ENCODE measurements at regions not wholly inside any gene's neighbourhood (a gene's known extent, or its start where the extent isn't known, plus 50 kb on each side); places are given as distances from the start of the nearest gene placed in this dataset.

DNA sequence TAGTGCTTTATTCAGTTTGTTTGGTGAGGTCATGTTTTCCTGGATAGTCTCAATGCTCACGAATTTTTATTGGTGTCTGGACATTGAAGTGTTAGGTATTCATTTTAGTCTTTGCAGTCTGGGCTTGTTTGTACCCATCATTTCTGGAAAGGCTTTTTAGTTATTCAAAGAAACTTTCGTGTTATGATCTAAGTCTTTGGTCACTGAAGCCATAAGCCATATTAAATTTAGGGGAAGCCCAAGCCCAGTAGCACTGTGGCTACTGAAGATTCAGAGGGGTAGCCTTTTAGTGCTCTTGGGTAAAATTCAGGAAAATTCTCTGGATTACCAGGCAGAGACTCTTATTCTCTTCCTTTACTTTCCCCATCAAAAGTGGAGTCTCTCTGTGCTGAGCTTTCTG lies 56.2 kb upstream of the PEX5L start:
- DNase-seq (ENCODE audit: low spot score in 2 of 2) (no peak), ATAC-seq (replicated peaks; ENCODE audit: extremely low read depth, poor library complexity, severe bottlenecking) (no peak)
- no peaks in the 10 kb centered on the region for H3K27me3 Mint-ChIP-seq
- H3K9me3 Mint-ChIP-seq, result peaks cover 9% of the 10 kb centered on the region
- no peaks in the 10 kb centered on the region for H3K4me1 Mint-ChIP-seq
- H3K27ac Mint-ChIP-seq (ENCODE audit: low read depth), result no peak overlapping the region
- H3K4me3 Mint-ChIP-seq, result no peak overlapping the region
- no peaks in the 10 kb centered on the region for H3K36me3 Mint-ChIP-seq (ENCODE audit: insufficient read depth)

DNA sequence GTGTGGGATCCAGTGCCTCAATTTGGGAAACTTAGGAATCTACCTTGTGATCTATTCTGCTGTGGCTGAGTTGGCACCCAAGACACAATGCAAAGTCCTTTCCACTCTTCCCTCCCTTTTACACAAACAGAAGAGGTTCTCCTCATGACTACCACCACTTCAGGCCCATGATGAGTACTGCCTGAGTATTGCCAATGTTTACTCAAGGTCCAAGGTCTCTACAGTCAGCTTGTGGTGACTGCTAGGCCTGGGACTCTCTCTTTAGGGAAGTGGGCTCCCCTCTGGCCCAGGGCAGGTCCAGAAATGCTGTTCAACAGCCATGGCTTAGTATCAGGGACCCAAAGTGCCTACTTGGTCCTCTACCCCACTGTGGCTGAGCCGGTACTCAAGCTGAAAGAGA lies 56.8 kb upstream of the PEX5L start:
- peaks cover 9% of the 10 kb centered on the region for H3K9me3 Mint-ChIP-seq
- no peak overlapping the region for H3K27ac Mint-ChIP-seq (ENCODE audit: low read depth)
- H3K36me3 Mint-ChIP-seq (ENCODE audit: insufficient read depth), result no peaks in the 10 kb centered on the region
- H3K4me1 Mint-ChIP-seq, result no peaks in the 10 kb centered on the region
- DNase-seq (ENCODE audit: low spot score in 2 of 2), result no peak
- no peak overlapping the region for H3K4me3 Mint-ChIP-seq
- no peak for ATAC-seq (replicated peaks; ENCODE audit: extremely low read depth, poor library complexity, severe bottlenecking)
- H3K27me3 Mint-ChIP-seq, result no peaks in the 10 kb centered on the region

DNA sequence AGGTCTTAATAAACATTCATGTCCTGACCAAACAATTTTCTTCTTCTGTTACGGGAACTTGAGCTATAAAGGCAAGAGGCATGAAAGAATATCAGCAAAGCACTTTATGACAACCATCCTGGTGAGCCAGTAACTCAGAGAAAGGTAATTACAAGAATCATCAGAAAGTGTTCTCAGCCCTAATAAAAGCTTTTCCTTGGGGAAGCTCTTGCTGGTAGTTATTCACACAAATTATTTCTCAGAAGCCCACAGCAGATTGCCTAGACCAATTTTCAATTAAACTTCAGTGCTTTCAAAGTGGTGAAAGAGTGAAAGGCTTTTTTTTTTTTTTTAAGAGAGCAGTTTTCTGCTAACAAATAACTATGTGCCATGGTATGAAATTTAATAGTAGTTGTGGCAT lies 60.9 kb upstream of the PEX5L start:
- Mint-ChIP-seq H3K27me3 (peaks cover 2% of the 10 kb centered on the region), H3K27ac (ENCODE audit: low read depth) (no peak overlapping the region), H3K36me3 (ENCODE audit: insufficient read depth) (no peaks in the 10 kb centered on the region), H3K4me3 (no peak overlapping the region), H3K4me1 (no peaks in the 10 kb centered on the region), H3K9me3 (peaks cover 8% of the 10 kb centered on the region)
- DNase-seq (ENCODE audit: low spot score in 2 of 2) (no peak), ATAC-seq (replicated peaks; ENCODE audit: extremely low read depth, poor library complexity, severe bottlenecking) (no peak)

DNA sequence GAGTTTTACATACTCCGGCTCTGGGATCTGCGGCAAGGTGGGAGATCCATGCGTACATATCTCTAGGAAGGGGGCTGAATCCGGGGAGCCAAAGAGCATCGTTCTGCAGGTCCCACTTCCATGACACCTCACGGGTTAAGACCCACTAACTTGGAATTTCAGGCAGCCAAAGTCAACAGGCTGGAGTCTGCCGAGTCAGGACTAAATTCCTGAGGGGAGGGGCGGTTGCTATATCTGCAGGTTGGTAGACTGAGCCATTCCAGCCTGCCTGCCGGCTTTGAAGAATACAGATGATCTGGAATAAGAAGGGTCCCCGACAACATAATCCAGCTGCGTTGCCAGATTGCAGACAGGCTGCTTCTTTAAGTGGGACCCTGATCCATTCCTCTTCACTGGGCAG lies 65.4 kb upstream of the PEX5L start:
- Mint-ChIP-seq H3K27me3 (peaks cover 9% of the 10 kb centered on the region), H3K27ac (ENCODE audit: low read depth) (no peak overlapping the region), H3K4me1 (no peaks in the 10 kb centered on the region), H3K9me3 (peaks cover 8% of the 10 kb centered on the region), H3K36me3 (ENCODE audit: insufficient read depth) (no peaks in the 10 kb centered on the region), H3K4me3 (no peak overlapping the region)
- ATAC-seq (replicated peaks; ENCODE audit: extremely low read depth, poor library complexity, severe bottlenecking), result no peak
- no peak for DNase-seq (ENCODE audit: low spot score in 2 of 2)

DNA sequence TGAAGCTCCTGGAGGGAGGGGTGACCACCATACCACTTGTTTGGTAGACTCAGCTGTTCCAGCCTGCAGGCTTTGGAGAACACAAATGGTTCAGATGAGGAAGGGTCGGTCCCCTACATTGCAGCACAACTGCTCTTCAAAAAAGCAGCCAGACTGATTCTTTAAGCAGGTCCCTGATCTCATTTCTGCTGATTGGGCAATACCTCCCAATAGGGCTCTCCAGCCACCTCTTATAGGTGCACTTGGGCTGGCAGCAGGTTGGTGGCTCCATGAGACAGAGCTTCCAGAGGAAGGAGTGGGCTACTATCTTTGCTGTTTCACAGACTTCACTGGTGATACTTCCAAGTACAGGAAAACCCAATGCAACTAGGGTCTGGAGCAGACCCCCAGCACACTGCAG lies 65.9 kb upstream of the PEX5L start:
- Mint-ChIP-seq H3K4me1 (no peaks in the 10 kb centered on the region), H3K9me3 (peaks cover 8% of the 10 kb centered on the region), H3K36me3 (ENCODE audit: insufficient read depth) (no peaks in the 10 kb centered on the region), H3K27me3 (peaks cover 9% of the 10 kb centered on the region), H3K27ac (ENCODE audit: low read depth) (no peak overlapping the region), H3K4me3 (no peak overlapping the region)
- DNase-seq (ENCODE audit: low spot score in 2 of 2) (no peak), ATAC-seq (replicated peaks; ENCODE audit: extremely low read depth, poor library complexity, severe bottlenecking) (no peak)

DNA sequence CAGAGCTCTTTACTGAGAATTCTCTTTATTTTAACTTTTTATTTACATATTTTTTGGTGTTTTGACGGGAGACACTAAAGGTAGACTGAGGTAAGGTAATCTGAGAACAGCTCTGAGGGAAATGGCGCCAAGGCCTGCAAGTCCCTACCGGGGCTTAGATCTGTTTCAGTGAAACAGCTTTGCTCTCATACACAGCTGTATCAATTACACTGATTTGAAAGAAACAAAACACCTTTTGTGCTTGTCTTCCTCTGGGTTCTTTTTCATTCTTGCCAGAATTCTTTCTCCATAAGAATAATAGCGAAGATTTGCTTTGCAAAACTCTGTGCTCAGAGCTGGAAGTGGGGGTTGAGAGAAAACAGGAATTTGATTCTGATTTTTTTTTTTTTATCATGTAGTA lies 79.5 kb upstream of the PEX5L start:
- no peaks in the 10 kb centered on the region for H3K4me1 Mint-ChIP-seq
- no peaks in the 10 kb centered on the region for H3K36me3 Mint-ChIP-seq (ENCODE audit: insufficient read depth)
- no peaks in the 10 kb centered on the region for H3K27me3 Mint-ChIP-seq
- H3K27ac Mint-ChIP-seq (ENCODE audit: low read depth), result no peak overlapping the region
- DNase-seq (ENCODE audit: low spot score in 2 of 2), result no peak
- no peak for ATAC-seq (replicated peaks; ENCODE audit: extremely low read depth, poor library complexity, severe bottlenecking)
- H3K9me3 Mint-ChIP-seq, result peaks cover 3% of the 10 kb centered on the region
- H3K4me3 Mint-ChIP-seq, result no peak overlapping the region

DNA sequence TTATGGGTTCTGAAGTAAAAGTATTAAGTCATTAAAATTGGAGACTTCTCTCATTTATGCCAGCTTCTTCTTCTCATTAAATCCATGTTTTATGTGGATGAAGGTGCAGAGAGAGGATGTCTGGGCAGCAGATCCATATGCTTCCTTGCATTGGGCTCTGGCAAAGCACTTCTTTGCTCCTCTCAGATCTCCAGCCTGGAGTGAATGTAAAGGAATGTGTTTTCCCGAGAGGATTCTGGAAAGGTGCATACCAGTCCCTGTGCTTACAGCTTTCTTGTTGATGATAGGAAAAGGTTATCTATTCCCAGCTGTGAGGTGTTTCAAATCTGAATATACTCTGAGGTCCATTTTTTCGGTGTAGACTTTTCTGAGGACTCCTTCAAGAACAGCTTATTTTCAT lies 79.9 kb upstream of the PEX5L start:
- Mint-ChIP-seq H3K27me3 (no peaks in the 10 kb centered on the region), H3K9me3 (peaks cover 8% of the 10 kb centered on the region), H3K4me1 (no peaks in the 10 kb centered on the region), H3K4me3 (no peak overlapping the region), H3K36me3 (ENCODE audit: insufficient read depth) (no peaks in the 10 kb centered on the region), H3K27ac (ENCODE audit: low read depth) (no peak overlapping the region)
- no peak for ATAC-seq (replicated peaks; ENCODE audit: extremely low read depth, poor library complexity, severe bottlenecking)
- no peak for DNase-seq (ENCODE audit: low spot score in 2 of 2)

DNA sequence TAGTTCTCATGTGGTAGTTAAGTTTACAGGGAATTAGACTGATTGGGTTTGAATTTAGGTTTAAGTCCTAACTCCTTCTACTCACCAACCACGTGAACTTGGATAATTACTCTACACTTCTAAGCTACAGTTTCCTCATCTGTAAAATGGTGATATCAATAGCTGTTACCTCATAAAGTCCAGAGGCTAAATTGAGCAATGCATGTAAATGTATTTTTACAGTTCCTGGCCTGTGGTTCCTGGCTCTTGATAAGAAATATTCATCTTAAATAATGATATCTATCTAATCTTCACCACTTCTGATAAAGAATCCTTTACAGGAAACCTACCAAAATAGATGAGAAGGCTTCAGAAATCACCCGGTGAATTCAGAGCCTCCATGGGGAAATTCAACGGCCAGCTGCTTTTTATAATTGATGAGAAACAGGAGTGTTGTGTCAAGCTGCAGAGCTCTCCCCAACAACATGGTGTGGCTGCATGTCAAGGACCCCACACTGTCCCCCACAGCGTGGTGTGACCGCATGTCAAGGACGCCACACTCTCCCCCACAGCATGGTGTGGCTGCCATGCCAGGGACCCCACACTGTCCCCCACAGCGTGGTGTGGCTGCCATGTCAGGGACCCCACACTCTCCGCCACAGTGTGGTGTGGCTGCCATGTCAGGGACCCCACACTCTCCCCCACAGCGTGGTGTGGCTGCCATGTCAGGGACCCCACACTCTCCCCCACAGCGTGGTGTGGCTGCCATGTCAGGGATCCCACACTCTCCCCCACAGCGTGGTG lies 80.8 kb upstream of the PEX5L start:
- Mint-ChIP-seq H3K27me3 (no peaks in the 10 kb centered on the region), H3K27ac (ENCODE audit: low read depth) (no peak overlapping the region), H3K4me1 (no peaks in the 10 kb centered on the region), H3K4me3 (no peak overlapping the region), H3K9me3 (peaks cover 8% of the 10 kb centered on the region), H3K36me3 (ENCODE audit: insufficient read depth) (no peaks in the 10 kb centered on the region)
- ATAC-seq (replicated peaks; ENCODE audit: extremely low read depth, poor library complexity, severe bottlenecking), result no peak
- no peak for DNase-seq (ENCODE audit: low spot score in 2 of 2)

DNA sequence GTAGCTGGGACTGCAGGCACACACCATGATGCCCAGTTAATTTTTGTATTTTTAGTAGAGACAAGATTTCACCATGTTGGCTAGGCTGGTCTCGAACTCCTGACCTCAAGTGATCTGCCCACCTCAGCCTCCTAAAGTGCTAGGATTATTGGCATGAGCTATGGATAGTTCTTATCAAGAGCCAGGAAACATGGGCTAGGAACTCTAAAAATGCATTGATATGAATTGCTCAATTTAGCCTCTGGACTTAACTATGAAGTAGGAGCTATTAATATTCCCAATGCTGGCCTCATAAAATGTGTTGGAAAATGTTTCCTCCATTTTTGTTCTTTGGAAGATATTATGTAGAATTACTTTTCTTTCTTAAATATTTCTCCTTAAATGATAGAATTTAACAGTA lies 82.8 kb upstream of the PEX5L start:
- DNase-seq (ENCODE audit: low spot score in 2 of 2) (no peak), ATAC-seq (replicated peaks; ENCODE audit: extremely low read depth, poor library complexity, severe bottlenecking) (no peak)
- no peaks in the 10 kb centered on the region for H3K36me3 Mint-ChIP-seq (ENCODE audit: insufficient read depth)
- peaks cover 8% of the 10 kb centered on the region for H3K9me3 Mint-ChIP-seq
- no peaks in the 10 kb centered on the region for H3K27me3 Mint-ChIP-seq
- H3K4me1 Mint-ChIP-seq, result no peaks in the 10 kb centered on the region
- H3K4me3 Mint-ChIP-seq, result no peak overlapping the region
- no peak overlapping the region for H3K27ac Mint-ChIP-seq (ENCODE audit: low read depth)

DNA sequence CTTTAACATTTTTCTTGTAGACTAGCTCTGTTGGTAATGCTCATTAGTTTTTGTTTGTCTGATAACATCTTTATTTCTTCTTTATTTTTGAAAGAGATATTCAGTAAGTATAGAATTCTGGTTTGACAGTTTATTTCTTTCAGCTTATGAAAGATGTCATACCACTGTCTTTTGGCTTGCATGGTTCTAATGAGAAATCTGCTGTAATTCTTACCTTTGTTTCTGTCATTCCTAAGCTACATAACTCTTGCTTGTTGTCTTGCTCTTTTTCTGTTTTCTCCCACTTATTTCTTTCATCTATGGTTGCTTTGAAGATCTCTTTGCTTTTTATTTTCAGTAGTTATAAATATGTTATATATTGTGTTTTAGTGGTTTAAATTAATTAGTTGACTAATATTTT lies 87.2 kb upstream of the PEX5L start:
- Mint-ChIP-seq H3K36me3 (ENCODE audit: insufficient read depth) (peaks cover 2% of the 10 kb centered on the region), H3K27ac (ENCODE audit: low read depth) (no peak overlapping the region), H3K9me3 (peaks cover 20% of the 10 kb centered on the region), H3K4me3 (no peak overlapping the region), H3K27me3 (no peaks in the 10 kb centered on the region), H3K4me1 (no peaks in the 10 kb centered on the region)
- no peak for DNase-seq (ENCODE audit: low spot score in 2 of 2)
- ATAC-seq (replicated peaks; ENCODE audit: extremely low read depth, poor library complexity, severe bottlenecking), result no peak

DNA sequence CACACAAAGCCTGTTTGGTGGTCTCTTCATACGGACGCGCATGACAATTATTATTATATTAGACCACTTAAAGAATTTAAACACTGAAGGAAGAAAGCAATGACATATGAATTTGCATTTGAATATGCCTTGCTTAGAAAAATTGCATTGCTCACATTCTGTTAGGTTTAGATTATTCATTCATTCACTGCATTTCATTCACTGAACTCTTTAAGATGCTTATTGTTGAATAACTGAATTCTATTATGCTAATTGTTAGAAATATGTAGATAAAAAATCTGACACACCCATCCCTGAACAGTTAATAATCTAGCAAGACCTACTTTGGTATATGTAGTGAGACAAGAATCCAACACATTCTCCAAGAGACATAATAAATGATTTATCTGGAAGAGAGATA lies 94.4 kb upstream of the PEX5L start:
- ATAC-seq (replicated peaks; ENCODE audit: extremely low read depth, poor library complexity, severe bottlenecking) (no peak), DNase-seq (ENCODE audit: low spot score in 2 of 2) (no peak)
- Mint-ChIP-seq H3K36me3 (ENCODE audit: insufficient read depth) (peaks cover 2% of the 10 kb centered on the region), H3K4me1 (no peaks in the 10 kb centered on the region), H3K9me3 (peaks cover 17% of the 10 kb centered on the region), H3K27me3 (no peaks in the 10 kb centered on the region), H3K4me3 (no peak overlapping the region), H3K27ac (ENCODE audit: low read depth) (no peak overlapping the region)

DNA sequence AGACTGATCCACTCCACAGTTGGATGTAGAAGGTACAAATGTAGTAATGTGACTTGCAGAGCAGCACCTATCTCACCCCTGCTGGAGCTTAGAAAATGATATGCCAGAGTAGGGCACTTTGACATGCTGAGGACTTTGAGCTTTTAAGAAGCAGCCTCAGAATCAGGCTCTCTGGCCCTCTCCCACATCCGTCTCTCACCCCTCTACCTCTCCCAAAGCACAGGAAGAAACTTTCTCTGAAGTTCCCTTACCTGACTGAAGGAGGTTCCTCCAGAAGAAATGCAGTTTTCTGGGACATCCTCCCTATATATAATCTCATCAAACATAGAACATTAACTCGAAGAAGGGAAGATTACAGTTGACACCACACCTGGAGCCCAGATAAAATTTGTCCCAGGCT lies 98.4 kb upstream of the PEX5L start:
- H3K27me3 Mint-ChIP-seq, result no peaks in the 10 kb centered on the region
- no peaks in the 10 kb centered on the region for H3K36me3 Mint-ChIP-seq (ENCODE audit: insufficient read depth)
- H3K27ac Mint-ChIP-seq (ENCODE audit: low read depth), result no peak overlapping the region
- H3K4me1 Mint-ChIP-seq, result no peaks in the 10 kb centered on the region
- H3K4me3 Mint-ChIP-seq, result no peak overlapping the region
- ATAC-seq (replicated peaks; ENCODE audit: extremely low read depth, poor library complexity, severe bottlenecking), result no peak
- H3K9me3 Mint-ChIP-seq, result peaks cover 11% of the 10 kb centered on the region
- no peak for DNase-seq (ENCODE audit: low spot score in 2 of 2)

DNA sequence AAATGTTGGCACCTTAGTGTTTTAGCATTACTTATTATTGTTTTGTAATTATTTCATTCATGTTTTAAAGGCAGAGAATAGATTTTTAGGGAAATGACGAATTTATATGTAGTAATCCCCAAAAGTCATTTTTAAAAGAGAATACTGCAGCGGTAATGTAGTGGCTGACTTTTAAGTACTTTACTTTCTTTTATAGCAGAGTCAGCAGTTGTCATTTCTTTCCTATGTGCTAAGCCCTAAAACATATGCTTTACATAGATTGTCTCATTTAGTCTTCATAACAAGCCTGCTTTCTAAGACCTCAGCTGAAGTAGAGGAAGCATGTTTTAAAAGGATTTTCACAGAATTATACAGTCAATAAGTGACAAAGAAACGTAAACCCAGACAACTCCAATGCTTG lies 102.1 kb upstream of the PEX5L start:
- Mint-ChIP-seq H3K36me3 (ENCODE audit: insufficient read depth) (no peaks in the 10 kb centered on the region), H3K9me3 (peaks cover 5% of the 10 kb centered on the region), H3K27ac (ENCODE audit: low read depth) (no peak overlapping the region), H3K4me1 (no peaks in the 10 kb centered on the region), H3K4me3 (no peak overlapping the region), H3K27me3 (no peaks in the 10 kb centered on the region)
- no peak for DNase-seq (ENCODE audit: low spot score in 2 of 2)
- ATAC-seq (replicated peaks; ENCODE audit: extremely low read depth, poor library complexity, severe bottlenecking), result no peak
